ENCODE measurements at regions not wholly inside any gene's neighbourhood (a gene's known extent, or its start where the extent isn't known, plus 50 kb on each side); places are given as distances from the start of the nearest gene placed in this dataset.

DNA sequence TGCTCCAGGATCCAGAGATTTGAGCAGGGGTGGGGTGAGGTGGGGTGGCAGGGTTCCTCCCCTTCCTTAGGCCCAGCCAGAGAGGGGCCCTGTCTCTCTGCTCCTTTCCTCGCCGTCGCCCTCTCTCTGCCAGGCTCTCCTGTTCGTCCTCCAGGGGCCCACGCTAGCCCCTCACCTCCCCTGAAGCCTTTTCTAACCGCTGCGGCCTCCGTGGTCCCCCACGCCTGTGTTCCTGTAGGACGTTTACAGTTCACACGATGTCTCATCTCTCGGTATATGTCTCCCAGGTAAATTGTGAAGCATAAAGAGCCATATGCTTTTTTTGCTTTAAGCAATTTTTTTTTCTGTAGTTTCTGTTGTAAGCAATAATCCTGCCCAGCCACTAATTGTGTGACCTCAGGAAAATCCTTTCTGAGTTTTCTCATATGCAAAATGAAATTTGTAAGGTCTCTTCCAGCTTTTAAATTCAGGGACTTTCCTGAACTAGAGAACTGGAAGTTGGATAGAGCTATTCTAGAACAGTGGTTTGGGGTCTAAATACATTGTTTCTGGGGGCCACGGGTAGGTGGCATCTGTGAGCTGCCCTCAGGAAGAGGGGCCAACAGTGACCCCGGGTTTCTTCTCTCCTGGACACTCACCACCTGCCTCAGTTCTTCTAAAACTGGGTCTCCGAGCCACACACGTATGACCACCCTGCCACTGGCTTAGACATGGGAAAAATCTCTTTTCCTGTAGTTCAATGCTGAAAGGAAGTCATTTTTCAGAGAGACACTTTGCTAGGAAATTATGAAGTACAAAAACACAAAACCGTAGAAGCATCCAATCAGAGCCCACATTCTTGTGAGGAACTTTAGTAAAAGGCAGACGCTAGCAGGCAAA, 50.2 kb upstream of the ZNF366 start:
- Histone ChIP-seq H3K9me3 (ENCODE audit: control insufficient read depth, low read length) (no peaks in the 10 kb centered on the region), H2BK12ac (ENCODE audit: low read length in 2 of 2) (peak overlapping the region in 1 of 2 experiments; percentile 94), H2AFZ (ENCODE audit: low read depth, low read length) (peak overlapping the region; percentile 90), H3K4me3 (ENCODE audit: insufficient read depth in 1 of 2, low read depth in 1 of 2, low read length in 2 of 2) (peak overlapping the region in 1 of 2 experiments; percentile 69), H3K79me1 (replicated peaks; ENCODE audit: low read length, poor library complexity, severe bottlenecking) (no peaks in the 10 kb centered on the region), H3K4me1 (ENCODE audit: control insufficient read depth, insufficient read depth, low read depth, low read length) (peaks cover 10% of the 10 kb centered on the region), H4K8ac (ENCODE audit: low read length) (peak overlapping the region; percentile 20), H2BK5ac (ENCODE audit: low read depth, low read length, poor library complexity, severe bottlenecking) (no peak overlapping the region), H2AK5ac (ENCODE audit: low read length, severe bottlenecking) (no peak overlapping the region), H3K9ac (ENCODE audit: low read length) (peak overlapping the region; percentile 96), H3K14ac (ENCODE audit: low read length in 2 of 2) (peak overlapping the region in 1 of 2 experiments; percentile 82), H2BK15ac (ENCODE audit: low read depth, poor library complexity, severe bottlenecking) (peak overlapping the region; percentile 87), H2BK120ac (ENCODE audit: low read depth, low read length) (peak overlapping the region; percentile 22), H3K4me2 (ENCODE audit: low read length, poor library complexity, severe bottlenecking) (peak overlapping the region; percentile 90), H3K27ac (ENCODE audit: low read length, poor library complexity, severe bottlenecking) (no peak overlapping the region), H3K18ac (ENCODE audit: low read depth in 1 of 2, low read length in 2 of 2) (peak overlapping the region; percentile 79), H4K91ac (ENCODE audit: low read length) (peak overlapping the region; percentile 70), H3K4ac (ENCODE audit: low read depth in 1 of 2, low read length in 2 of 2) (peak overlapping the region; percentile 54 to 84), H3K23ac (ENCODE audit: low read length in 2 of 2) (no peak overlapping the region), H3K36me3 (ENCODE audit: control insufficient read depth in 1 of 2, insufficient read depth in 2 of 2, low read depth in 1 of 2, low read length in 2 of 2) (no peaks in the 10 kb centered on the region), H3K27me3 (ENCODE audit: control insufficient read depth in 1 of 2, insufficient read depth in 1 of 2, low read length in 2 of 2) (no peaks in the 10 kb centered on the region)
- no peak for DNase-seq
- 56% methylated on average over 17 of the region's 18 CpGs for WGBS

All from mesenchymal stem cell (in vitro differentiated cells and primary cell).